H9 (cell line): ENCODE measurements at regions not wholly inside any gene's neighbourhood (a gene's known extent, or its start where the extent isn't known, plus 50 kb on each side); places are given as distances from the start of the nearest gene placed in this dataset.
"Not testable (repeated sequence)": the region's sequence is repeated elsewhere in the genome, so short reads cannot be mapped to it uniquely, and the experiment has no call there.

ENCODE experiments used
- DNase-seq: peaks from one replicate; pipeline ENCODE4 v3.0.0-alpha.2; 2017
- H2AFZ ChIP-seq: one replicate; pipeline ENCODE4 v1.6.1; 2013; ENCODE audit warnings: mild to moderate bottlenecking, low read length, control low read depth, moderate library complexity
- H2AK5ac ChIP-seq: 2 replicates; pipeline ENCODE4 v1.6.1; 2013; ENCODE audit warnings: low read length, control low read depth, mixed read lengths; ENCODE audit not compliant: insufficient read length
- H2BK120ac ChIP-seq: one replicate; pipeline ENCODE4 v1.6.1; 2013; ENCODE audit warnings: low read depth, mild to moderate bottlenecking, low read length, control low read depth, inconsistent platforms; ENCODE audit not compliant: poor library complexity, severe bottlenecking
- H2BK12ac ChIP-seq: 2 replicates; pipeline ENCODE4 v1.6.1; 2013; ENCODE audit warnings: low read length, control low read depth, mixed read lengths, low read depth; ENCODE audit not compliant: insufficient read length
- H2BK15ac ChIP-seq: 2 replicates; pipeline ENCODE4 v1.6.1; 2013; ENCODE audit warnings: low read depth, low read length, control low read depth
- H2BK20ac ChIP-seq: one replicate; pipeline ENCODE4 v1.6.1; 2013; ENCODE audit warnings: low read depth, mild to moderate bottlenecking, low read length, control low read depth, inconsistent platforms; ENCODE audit not compliant: poor library complexity, severe bottlenecking
- H2BK5ac ChIP-seq: 2 replicates; pipeline ENCODE4 v1.6.1; 2013; ENCODE audit warnings: low read length, control low read depth, mixed read lengths; ENCODE audit not compliant: insufficient read length
- H3K14ac ChIP-seq: 2 replicates; pipeline ENCODE4 v1.6.1; 2013; ENCODE audit warnings: low read length, control low read depth; ENCODE audit not compliant: insufficient read depth
- H3K18ac ChIP-seq: 2 replicates; pipeline ENCODE4 v1.6.1; 2013; ENCODE audit warnings: low read depth, mild to moderate bottlenecking, mixed read lengths, low read length, control low read depth; ENCODE audit not compliant: insufficient read length
- H3K23ac ChIP-seq: 2 replicates; pipeline ENCODE4 v1.6.1; 2013; ENCODE audit warnings: low read length, control low read depth, mixed read lengths, low read depth; ENCODE audit not compliant: insufficient read length
- H3K23me2 ChIP-seq: 2 replicates; pipeline ENCODE4 v1.6.1; 2013; ENCODE audit warnings: low read depth, mild to moderate bottlenecking, mixed read lengths, low read length, control low read depth; ENCODE audit not compliant: insufficient read length, poor library complexity, severe bottlenecking
- H3K27ac ChIP-seq: 2 replicates; pipeline ENCODE4 v1.5.1; 2013; ENCODE audit warnings: low read length, control low read depth, mixed read lengths, low read depth; ENCODE audit not compliant: insufficient read length
- H3K27me3 ChIP-seq: 2 replicates; pipeline ENCODE4 v1.6.1; 2013; ENCODE audit warnings: low read length, control low read depth, inconsistent platforms; ENCODE audit not compliant: insufficient read depth
- H3K4ac ChIP-seq: 2 replicates; pipeline ENCODE4 v1.6.1; 2013; ENCODE audit warnings: low read depth, mild to moderate bottlenecking, control low read depth, inconsistent platforms, low read length, moderate library complexity
- H3K4me1 ChIP-seq: 2 replicates; pipeline ENCODE4 v1.6.1; 2013; ENCODE audit warnings: low read length, control low read depth, inconsistent platforms; ENCODE audit not compliant: insufficient read depth
- H3K4me2 ChIP-seq: 2 replicates; pipeline ENCODE4 v1.6.1; 2013; ENCODE audit warnings: low read length, control low read depth, mixed read lengths; ENCODE audit not compliant: insufficient read length, insufficient read depth
- H3K56ac ChIP-seq: 2 replicates; pipeline ENCODE4 v1.6.1; 2013; ENCODE audit warnings: low read depth, mild to moderate bottlenecking, mixed read lengths, low read length, control low read depth; ENCODE audit not compliant: insufficient read length
- H3K79me1 ChIP-seq: 2 replicates; pipeline ENCODE4 v1.6.1; 2013; ENCODE audit warnings: low read depth, mild to moderate bottlenecking, moderate library complexity, low read length, control low read depth, inconsistent platforms; ENCODE audit not compliant: insufficient read depth, poor library complexity, severe bottlenecking
- H3K79me2 ChIP-seq: 2 replicates; pipeline ENCODE4 v1.6.1; 2013; ENCODE audit warnings: low read length, control low read depth, inconsistent platforms; ENCODE audit not compliant: insufficient read depth
- H3K9ac ChIP-seq: 2 replicates; pipeline ENCODE4 v1.6.1; 2013; ENCODE audit warnings: low read length, control low read depth, mixed read lengths; ENCODE audit not compliant: insufficient read length; ENCODE audit errors: extremely low read depth
- H3K9me3 ChIP-seq: one replicate; pipeline ENCODE4 v1.6.1; 2013; ENCODE audit warnings: low read depth, low read length, inconsistent platforms; ENCODE audit not compliant: control insufficient read depth
- H3T11ph ChIP-seq: one replicate; pipeline ENCODE4 v1.6.1; 2013; ENCODE audit warnings: mild to moderate bottlenecking, low read length, control low read depth, inconsistent platforms
- H4K20me1 ChIP-seq: one replicate; pipeline ENCODE4 v1.6.1; 2013; ENCODE audit not compliant: control insufficient read depth, insufficient read length, insufficient read depth
- H4K5ac ChIP-seq: 2 replicates; pipeline ENCODE4 v1.6.1; 2013; ENCODE audit warnings: low read depth, mild to moderate bottlenecking, mixed read lengths, low read length, control low read depth; ENCODE audit not compliant: insufficient read length
- H4K8ac ChIP-seq: replicated peaks from 2 replicates; pipeline ENCODE4 v1.6.1; 2013; ENCODE audit warnings: low read length, control low read depth, mixed read lengths, low read depth; ENCODE audit not compliant: insufficient read length
- H4K91ac ChIP-seq: 2 replicates; pipeline ENCODE4 v1.6.1; 2013; ENCODE audit warnings: low read depth, mild to moderate bottlenecking, moderate library complexity, mixed read lengths, low read length, control low read depth; ENCODE audit not compliant: insufficient read length
- H3K27ac Mint-ChIP-seq, 3 experiments: 2 replicates in 2 of 3; 3 replicates in 1 of 3; pipeline ENCODE4 v1.8.0; 2020 to 2021; ENCODE audit warnings: mixed read lengths in 3 of 3, mild to moderate bottlenecking in 1 of 3, moderate library complexity in 1 of 3
- H3K27me3 Mint-ChIP-seq: 2 replicates; pipeline ENCODE4 v1.8.0; 2021; ENCODE audit warnings: low read depth, mild to moderate bottlenecking, moderate library complexity, mixed read lengths
- H3K36me3 Mint-ChIP-seq, 3 experiments: 2 replicates in 2 of 3; 3 replicates in 1 of 3; pipeline ENCODE4 v1.8.0; 2020 to 2021; ENCODE audit warnings: low read depth in 3 of 3, mixed read lengths in 3 of 3; ENCODE audit not compliant: insufficient read depth in 1 of 3
- H3K4me1 Mint-ChIP-seq, 2 experiments: 2 replicates each; pipeline ENCODE4 v1.8.0; 2020; ENCODE audit warnings: mixed read lengths in 2 of 2
- H3K4me3 Mint-ChIP-seq, 2 experiments: 2 replicates in 1 of 2; 3 replicates in 1 of 2; pipeline ENCODE4 v1.8.0; 2020 to 2021; ENCODE audit warnings: mild to moderate bottlenecking in 2 of 2, mixed read lengths in 2 of 2, moderate library complexity in 1 of 2
- H3K9me3 Mint-ChIP-seq, 2 experiments: 2 replicates in 1 of 2; 3 replicates in 1 of 2; pipeline ENCODE4 v1.8.0; 2020; ENCODE audit warnings: mild to moderate bottlenecking in 2 of 2, mixed read lengths in 2 of 2, moderate library complexity in 1 of 2
- CTCF ChIP-seq: fragments of 200-600 bp; sonication (generic); conservative IDR thresholded peaks from 3 replicates; pipeline ENCODE4 v1.8.0; 2021; ENCODE audit warnings: antibody characterized with exemption, mild to moderate bottlenecking
- WGBS: extraction: QIAGEN DNeasy Blood & Tissue Kit; methylation state at CpG from one replicate; pipeline ENCODE4 v1.1.7; 2013; ENCODE audit warnings: missing lambda C conversion rate, low lambda C conversion rate, mixed read lengths; ENCODE audit not compliant: insufficient read length; ENCODE audit errors: extremely low coverage; 5-methylcytosine and 5-hydroxymethylcytosine counted together

DNA sequence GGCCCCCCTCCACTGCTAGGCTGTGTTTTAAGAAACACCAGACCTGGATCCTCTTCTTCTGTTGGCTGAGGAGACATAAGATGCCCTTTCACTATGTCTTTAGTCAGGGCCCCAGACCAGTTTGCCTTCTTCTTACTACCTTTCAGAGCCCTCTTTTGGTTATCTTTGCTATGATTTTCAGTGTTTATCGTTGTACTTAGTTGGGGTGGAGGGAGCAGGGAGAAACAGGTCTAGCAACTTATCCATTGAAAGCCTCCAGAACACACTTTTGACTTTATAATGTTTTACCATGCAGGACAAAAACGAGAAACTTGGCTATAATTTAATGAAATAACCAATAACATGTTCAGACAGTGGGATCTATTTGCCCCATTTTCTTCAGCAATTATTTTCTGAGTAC is 525.2 kb downstream of the TNS3 start:
- Histone ChIP-seq H3K18ac (no peak overlapping the region), H3T11ph (no peak overlapping the region), H2AFZ (no peak overlapping the region), H3K14ac (no peak overlapping the region), H4K5ac (no peak overlapping the region), H2BK15ac (no peak overlapping the region), H3K23ac (no peak overlapping the region), H2AK5ac (no peak overlapping the region), H3K9ac (no peak overlapping the region), H4K91ac (no peak overlapping the region), H2BK20ac (no peak overlapping the region), H3K23me2 (no peaks in the 10 kb centered on the region), H3K56ac (no peak overlapping the region), H3K79me1 (no peaks in the 10 kb centered on the region), H2BK120ac (no peak overlapping the region), H3K4ac (no peak overlapping the region), H3K4me2 (no peak overlapping the region), H3K4me1 (no peaks in the 10 kb centered on the region), H3K27ac (no peak overlapping the region), H4K20me1 (no peaks in the 10 kb centered on the region), H2BK12ac (no peak overlapping the region), H3K27me3 (no peaks in the 10 kb centered on the region), H3K79me2 (no peaks in the 10 kb centered on the region), H2BK5ac (no peak overlapping the region), H3K9me3 (no peaks in the 10 kb centered on the region), H4K8ac (no peak overlapping the region)
- no peak for TF ChIP-seq CTCF
- H3K4me3 Mint-ChIP-seq = no peak overlapping the region
- peaks cover 3 to 6% of the 10 kb centered on the region in 2 experiments; a peak in 4 of 5 replicates for H3K9me3 Mint-ChIP-seq
- no peak overlapping the region for H3K27ac Mint-ChIP-seq
- no peak for DNase-seq
- WGBS = no CpG with 5 or more reads among the region's 2 CpGs
- H3K4me1 Mint-ChIP-seq = peaks cover 8% of the 10 kb centered on the region in 2 experiments
- H3K36me3 Mint-ChIP-seq = peaks cover 2 to 5% (median 3%) of the 10 kb centered on the region in 3 experiments; a peak in 4 of 7 replicates
- H3K27me3 Mint-ChIP-seq = peaks cover 4% of the 10 kb centered on the region; the same call in 1 of the 2 replicates

- not testable (repeated sequence) for H3K56ac ChIP-seq, H3K27ac Mint-ChIP-seq, DNase-seq, H2AFZ ChIP-seq, H3K36me3 Mint-ChIP-seq, H3K4me1 ChIP-seq, H2BK12ac ChIP-seq, H3K4ac ChIP-seq, H3K9me3 ChIP-seq, H3K9me3 Mint-ChIP-seq, H4K5ac ChIP-seq, H3K23me2 ChIP-seq, H4K8ac ChIP-seq, H3K4me2 ChIP-seq, H3K27ac ChIP-seq, H2BK120ac ChIP-seq, H4K20me1 ChIP-seq, H3K79me1 ChIP-seq, H4K91ac ChIP-seq, H2BK15ac ChIP-seq, H3K18ac ChIP-seq, H3K27me3 Mint-ChIP-seq, H3K9ac ChIP-seq, H3K79me2 ChIP-seq, H3K4me3 Mint-ChIP-seq, H2BK20ac ChIP-seq, H2BK5ac ChIP-seq, H2AK5ac ChIP-seq, H3K14ac ChIP-seq, H3T11ph ChIP-seq, H3K23ac ChIP-seq, H3K27me3 ChIP-seq, H3K4me1 Mint-ChIP-seq
- WGBS = no CpG with 5 or more reads among the region's 70 CpGs
Measured at GRCh38 chr7:47052541-47053208, 529.2 kb downstream of the TNS3 start.
